NCI-H2171 (cell line): ENCODE measurements at regions not wholly inside any gene's neighbourhood (a gene's known extent, or its start where the extent isn't known, plus 50 kb on each side); places are given as distances from the start of the nearest gene placed in this dataset.
"Not testable (repeated sequence)": the region's sequence is repeated elsewhere in the genome, so short reads cannot be mapped to it uniquely, and the experiment has no call there.

ENCODE experiments used
- DNase-seq: peaks from one replicate; lab custom pipeline; 2025; lab: John Stamatoyannopoulos, UW

- no peak for DNase-seq
Observed at GRCh38 chr4:170803492-170803891, 713.7 kb upstream of the AADAT start.

- DNase-seq, result no peak
Observed at GRCh38 chr4:170801771-170802170, 712.0 kb upstream of the AADAT start.

GRCh38 chr4:170794525-170794924 lies 704.8 kb upstream of the AADAT start:
- no peak for DNase-seq

- not testable (repeated sequence) for DNase-seq
Observed at GRCh38 chr4:170788540-170789051, 698.8 kb upstream of the AADAT start.

GRCh38 chr4:170777663-170778062 lies 687.9 kb upstream of the AADAT start:
- no peak for DNase-seq

GRCh38 chr4:170776983-170777382 lies 687.2 kb upstream of the AADAT start:
- DNase-seq, result no peak

- DNase-seq, result no peak
Observed at GRCh38 chr4:170775851-170776250, 686.1 kb upstream of the AADAT start.

GRCh38 chr4:170773709-170774273 lies 684.0 kb upstream of the AADAT start:
- no peak for DNase-seq

- DNase-seq, result no peak
Observed at GRCh38 chr4:170772429-170772828, 682.7 kb upstream of the AADAT start.

- DNase-seq, result no peak
Observed at GRCh38 chr4:170770664-170771063, 680.9 kb upstream of the AADAT start.

GRCh38 chr4:170769862-170770261 lies 680.1 kb upstream of the AADAT start:
- DNase-seq, result no peak

- no peak for DNase-seq
Observed at GRCh38 chr4:170758988-170759387, 669.2 kb upstream of the AADAT start.

- DNase-seq, result no peak
Observed at GRCh38 chr4:170750519-170750918, 660.8 kb upstream of the AADAT start.

- DNase-seq, result no peak
Observed at GRCh38 chr4:170748975-170749374, 659.2 kb upstream of the AADAT start.

GRCh38 chr4:170743633-170744032 lies 653.9 kb upstream of the AADAT start:
- DNase-seq, result no peak

- no peak for DNase-seq
Observed at GRCh38 chr4:170741856-170742255, 652.1 kb upstream of the AADAT start.

- no peak for DNase-seq
Observed at GRCh38 chr4:170736710-170737109, 647.0 kb upstream of the AADAT start.

- DNase-seq, result no peak
Observed at GRCh38 chr4:170729897-170730296, 640.1 kb upstream of the AADAT start.

- DNase-seq, result no peak
Observed at GRCh38 chr4:170729236-170729635, 639.5 kb upstream of the AADAT start.

- DNase-seq, result no peak
Observed at GRCh38 chr4:170724191-170724590, 634.4 kb upstream of the AADAT start.

GRCh38 chr4:170723171-170723570 lies 633.4 kb upstream of the AADAT start:
- DNase-seq, result no peak

GRCh38 chr4:170721812-170722373 lies 632.1 kb upstream of the AADAT start:
- no peak for DNase-seq

GRCh38 chr4:170716868-170717267 lies 627.1 kb upstream of the AADAT start:
- DNase-seq, result no peak

GRCh38 chr4:170705907-170706306 lies 616.2 kb upstream of the AADAT start:
- no peak for DNase-seq
